HG02981 (cell line): ENCODE measurements at regions not wholly inside any gene's neighbourhood (a gene's known extent, or its start where the extent isn't known, plus 50 kb on each side); places are given as distances from the start of the nearest gene placed in this dataset.

Experiments
- ATAC-seq: cut with Tn5 transposase; IDR thresholded peaks from one replicate; pipeline ENCODE4 v1.9.1; 2021; ENCODE audit warnings: mild to moderate bottlenecking, moderate library complexity; ENCODE audit not compliant: unreplicated experiment

GRCh38 chr22:48369789-48370507 is 1457.7 kb downstream of the BRD1 start:
- ATAC-seq = no peak

- ATAC-seq = no peak
Measured at GRCh38 chr22:48368975-48369525, 1458.6 kb downstream of the BRD1 start.

- no peak for ATAC-seq
Measured at GRCh38 chr22:48367731-48368130, 1459.9 kb downstream of the BRD1 start.

GRCh38 chr22:48366591-48366990 is 1461.1 kb downstream of the BRD1 start:
- ATAC-seq = no peak

- no peak for ATAC-seq
Measured at GRCh38 chr22:48366056-48366455, 1461.6 kb downstream of the BRD1 start.

GRCh38 chr22:48365386-48365785 is 1462.3 kb downstream of the BRD1 start:
- ATAC-seq = no peak

GRCh38 chr22:48362721-48363404 is 1464.8 kb downstream of the BRD1 start:
- ATAC-seq = no peak

- no peak for ATAC-seq
Measured at GRCh38 chr22:48361099-48361639, 1466.5 kb downstream of the BRD1 start.

GRCh38 chr22:48359613-48359965 is 1468.1 kb downstream of the BRD1 start:
- ATAC-seq = no peak

- ATAC-seq = no peak
Measured at GRCh38 chr22:48358886-48359612, 1468.6 kb downstream of the BRD1 start.

- ATAC-seq = no peak
Measured at GRCh38 chr22:48357961-48358360, 1469.7 kb downstream of the BRD1 start.

GRCh38 chr22:48357196-48357595 is 1470.5 kb downstream of the BRD1 start:
- ATAC-seq = no peak

GRCh38 chr22:48356731-48357130 is 1470.9 kb downstream of the BRD1 start:
- ATAC-seq = no peak

GRCh38 chr22:48354096-48354495 is 1473.6 kb downstream of the BRD1 start:
- no peak for ATAC-seq

- ATAC-seq = no peak
Measured at GRCh38 chr22:48353116-48353947, 1474.3 kb downstream of the BRD1 start.

GRCh38 chr22:48352086-48352911 is 1475.4 kb downstream of the BRD1 start:
- ATAC-seq = no peak

GRCh38 chr22:48351376-48352085 is 1476.1 kb downstream of the BRD1 start:
- ATAC-seq = no peak

- no peak for ATAC-seq
Measured at GRCh38 chr22:48350456-48350855, 1477.2 kb downstream of the BRD1 start.

GRCh38 chr22:48348855-48349254 is 1478.8 kb downstream of the BRD1 start:
- no peak for ATAC-seq
